Colon (tissue), 2 donors: ENCODE measurements at regions not wholly inside any gene's neighbourhood (a gene's known extent, or its start where the extent isn't known, plus 50 kb on each side); places are given as distances from the start of the nearest gene placed in this dataset.

ENCODE experiments used
- FAIRE-seq: peaks from 2 replicates; lab custom pipeline; 2012; peaks lifted over from hg19 to GRCh38; lab: Jason Lieb, UNC
- donor health status: control.
- donor health status: control.

GRCh38 chr6:1257778-1258177, 54.1 kb upstream of the FOXQ1 start:
- no peak for FAIRE-seq

- FAIRE-seq, result no peak
Measured at GRCh38 chr6:1256435-1257008, 55.4 kb upstream of the FOXQ1 start.

DNA sequence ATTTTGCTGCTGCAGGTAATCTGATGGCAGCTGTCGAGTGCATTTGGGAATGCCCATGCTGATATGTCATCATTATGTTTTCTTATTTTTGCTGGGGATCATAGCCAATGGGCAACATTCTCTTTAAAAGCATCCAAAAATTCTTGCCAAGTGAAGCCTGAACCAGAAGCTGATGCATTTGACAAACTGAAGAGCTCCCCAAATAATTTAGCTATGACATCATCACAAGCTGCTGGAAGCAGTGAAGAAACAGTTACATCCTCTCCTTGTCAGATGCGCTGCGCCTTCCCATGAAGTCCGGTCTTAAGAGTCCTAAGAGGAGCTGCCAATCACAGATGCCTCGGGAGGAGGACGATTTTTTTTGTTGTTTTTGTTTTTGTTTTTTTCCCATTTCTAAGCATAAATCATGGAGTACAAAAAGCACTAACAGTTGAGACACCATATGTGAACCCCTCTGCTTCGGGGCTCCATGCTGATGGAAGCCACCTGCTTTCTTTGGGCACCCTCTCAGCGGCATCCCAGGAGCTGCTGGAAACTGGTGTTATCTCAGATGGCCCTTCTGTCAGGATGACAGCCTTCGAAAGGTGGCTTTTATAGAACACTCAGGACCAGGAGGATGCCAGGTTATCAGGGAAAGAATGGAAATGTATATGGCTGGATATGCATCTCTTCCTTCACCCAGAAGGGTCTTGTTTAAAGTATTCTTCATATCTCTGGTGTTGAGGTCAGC, 56.1 kb upstream of the FOXQ1 start:
- FAIRE-seq, result no peak

GRCh38 chr6:1254326-1254725, 57.6 kb upstream of the FOXQ1 start:
- no peak for FAIRE-seq

GRCh38 chr6:1253816-1254215, 58.1 kb upstream of the FOXQ1 start:
- FAIRE-seq, result no peak

GRCh38 chr6:1251198-1252155, 60.4 kb upstream of the FOXQ1 start:
- FAIRE-seq, result no peak

DNA sequence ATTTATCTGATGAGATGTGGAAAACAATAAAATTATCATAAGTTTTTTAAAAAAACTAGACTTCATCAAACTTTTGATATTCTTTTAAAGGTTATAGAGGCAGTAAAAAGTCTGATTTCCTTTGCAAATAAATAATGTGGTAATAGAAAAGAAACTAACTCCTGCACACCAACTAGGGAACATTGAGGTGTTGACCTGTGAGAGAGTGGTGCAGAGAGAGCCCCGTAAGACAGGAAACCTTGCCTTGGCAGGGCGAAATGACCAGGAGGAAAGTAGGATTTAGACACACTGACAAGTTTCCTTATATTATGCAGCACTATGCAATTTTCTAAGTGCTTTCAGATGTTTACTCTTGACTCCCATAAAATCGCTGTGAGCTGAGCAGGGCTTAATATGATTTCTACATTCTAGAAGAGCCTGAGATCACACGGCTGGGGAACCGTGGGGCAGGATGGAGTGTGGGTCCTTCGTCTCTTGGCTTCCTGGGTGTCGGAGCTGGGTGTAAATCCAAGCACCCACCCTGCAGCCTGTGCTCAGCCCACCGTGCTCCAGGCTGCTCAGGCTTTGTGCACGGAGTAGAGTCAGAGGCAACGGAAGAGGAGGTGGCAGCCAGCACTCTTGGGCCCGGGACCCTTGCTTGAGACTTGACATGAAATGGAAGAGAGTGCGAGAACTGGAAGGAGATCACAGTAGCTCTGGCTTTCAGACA, 61.3 kb upstream of the FOXQ1 start:
- no peak for FAIRE-seq

DNA sequence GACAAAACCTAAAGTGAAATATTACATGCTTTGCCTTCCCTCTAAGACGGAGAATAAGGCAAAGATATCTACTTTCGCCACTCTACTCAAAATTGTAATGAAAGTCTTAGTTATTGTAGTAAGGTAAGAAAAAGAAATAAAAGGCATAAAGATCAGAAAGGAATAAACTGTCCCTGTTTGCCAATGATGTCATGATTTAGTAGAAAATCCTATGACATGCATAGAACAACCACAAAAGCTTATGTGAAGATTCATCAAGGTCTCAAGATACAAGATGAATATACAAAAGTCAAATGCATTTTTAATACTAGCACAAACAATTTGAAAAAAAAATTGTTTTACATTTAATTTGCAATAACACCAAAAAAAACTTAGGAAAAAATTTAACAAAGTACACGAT, 64.0 kb upstream of the FOXQ1 start:
- no peak for FAIRE-seq

- no peak for FAIRE-seq
Measured at GRCh38 chr6:1247056-1247455, 64.8 kb upstream of the FOXQ1 start.

DNA sequence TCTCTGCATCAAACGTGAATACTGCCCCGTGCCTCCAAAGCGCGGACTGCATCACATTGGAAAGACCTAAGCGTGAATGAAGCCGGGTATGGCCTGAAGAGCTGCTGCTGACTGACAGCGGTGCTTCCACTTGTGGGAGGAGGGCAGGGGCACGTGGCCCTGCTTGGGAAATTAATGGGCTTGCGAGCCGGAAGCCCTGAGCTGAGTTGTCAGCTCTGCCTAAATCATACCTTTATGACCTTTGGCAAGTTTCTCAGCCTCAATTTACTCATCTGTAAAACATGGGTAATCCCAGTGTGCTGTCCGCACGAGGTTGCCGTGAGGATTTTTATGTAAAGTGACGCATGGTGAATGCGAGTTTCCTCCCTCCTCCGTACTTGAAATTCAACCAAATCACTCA, 67.0 kb upstream of the FOXQ1 start:
- FAIRE-seq, result no peak

- FAIRE-seq, result no peak
Measured at GRCh38 chr6:1244278-1244677, 67.6 kb upstream of the FOXQ1 start.

DNA sequence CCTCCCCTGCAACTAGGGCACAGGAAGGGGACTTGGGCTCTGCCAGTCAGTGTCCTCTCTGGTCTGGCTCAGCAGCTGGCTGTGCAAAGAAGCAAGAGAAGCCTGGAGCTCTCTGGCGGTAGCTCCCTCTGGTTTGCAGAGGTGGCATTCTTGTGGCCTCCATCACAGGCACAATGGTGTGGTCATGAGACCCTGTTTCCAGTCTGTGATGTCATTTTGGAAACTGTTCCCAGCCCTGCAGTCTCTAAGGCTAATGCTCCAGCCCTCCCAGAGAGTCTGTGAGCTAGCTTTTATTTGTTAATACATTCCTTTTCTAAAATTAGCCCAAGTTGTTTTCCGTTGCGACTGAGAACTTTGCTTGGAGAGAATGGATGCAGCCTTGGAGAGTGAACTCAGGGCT, 69.5 kb upstream of the FOXQ1 start:
- FAIRE-seq, result no peak

DNA sequence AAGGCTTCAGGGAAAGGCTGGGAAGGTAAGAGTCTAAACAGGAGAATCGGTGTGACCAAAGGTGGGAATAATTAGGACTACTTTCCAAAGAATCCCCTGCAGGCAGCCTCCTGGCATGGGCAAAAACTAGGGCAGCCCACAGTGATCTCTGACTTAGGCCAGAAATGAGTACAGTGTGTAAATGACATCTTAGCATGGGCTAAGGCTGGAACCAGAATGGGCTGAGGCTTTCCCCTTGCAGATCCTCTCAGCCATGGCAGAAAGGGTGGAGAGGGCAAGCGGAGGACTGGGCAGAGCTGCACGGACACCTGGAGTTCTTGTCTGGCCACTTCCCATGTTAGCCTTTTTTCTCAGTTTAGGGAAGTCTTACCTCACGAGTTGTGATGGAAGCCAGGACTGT, 69.9 kb upstream of the FOXQ1 start:
- no peak for FAIRE-seq

- no peak for FAIRE-seq
Measured at GRCh38 chr6:1240766-1241318, 71.1 kb upstream of the FOXQ1 start.

GRCh38 chr6:1239805-1240204, 72.1 kb upstream of the FOXQ1 start:
- no peak for FAIRE-seq

- FAIRE-seq, result no peak
Measured at GRCh38 chr6:1238040-1238439, 73.9 kb upstream of the FOXQ1 start.

DNA sequence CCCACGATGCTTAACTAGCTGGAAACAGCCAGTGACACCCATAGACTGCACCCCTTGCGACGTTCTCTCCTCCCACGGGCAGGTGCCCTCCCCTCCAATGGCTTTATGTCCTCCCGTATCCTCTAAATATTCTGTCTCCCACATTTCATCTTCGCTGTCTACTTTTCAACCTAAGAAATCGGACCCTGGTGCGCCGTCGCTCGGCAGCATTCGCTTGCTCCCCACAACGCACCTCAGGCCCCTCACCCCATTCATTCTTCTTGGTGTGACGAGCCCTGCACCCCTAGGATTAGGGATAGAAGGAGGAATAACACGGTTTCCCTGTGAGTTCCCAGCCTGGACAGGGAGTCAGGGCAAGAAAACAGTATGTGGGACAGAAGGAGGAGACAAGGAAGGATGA, 74.3 kb upstream of the FOXQ1 start:
- no peak for FAIRE-seq

- FAIRE-seq, result no peak
Measured at GRCh38 chr6:1235825-1236224, 76.1 kb upstream of the FOXQ1 start.

- FAIRE-seq, result no peak
Measured at GRCh38 chr6:1233924-1234323, 78.0 kb upstream of the FOXQ1 start.

DNA sequence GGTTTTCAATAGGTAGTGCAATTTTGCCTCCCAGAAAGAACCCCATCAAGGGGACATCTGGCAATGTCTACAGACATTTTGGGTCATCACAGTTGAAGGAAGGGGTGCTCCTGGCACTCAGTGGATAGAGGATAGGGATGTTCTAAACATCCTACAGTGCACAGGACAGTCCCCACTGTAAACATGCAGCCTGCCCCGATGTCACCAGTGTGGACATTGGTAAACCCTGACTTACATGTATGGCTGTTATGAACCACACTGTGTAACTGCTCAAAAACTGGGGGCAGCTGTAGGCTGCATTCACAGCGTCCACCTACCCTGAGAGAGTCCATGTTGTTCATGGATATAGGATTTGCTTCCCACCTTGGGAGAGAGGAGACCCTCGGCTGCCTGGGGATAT, 79.3 kb upstream of the FOXQ1 start:
- FAIRE-seq, result no peak

DNA sequence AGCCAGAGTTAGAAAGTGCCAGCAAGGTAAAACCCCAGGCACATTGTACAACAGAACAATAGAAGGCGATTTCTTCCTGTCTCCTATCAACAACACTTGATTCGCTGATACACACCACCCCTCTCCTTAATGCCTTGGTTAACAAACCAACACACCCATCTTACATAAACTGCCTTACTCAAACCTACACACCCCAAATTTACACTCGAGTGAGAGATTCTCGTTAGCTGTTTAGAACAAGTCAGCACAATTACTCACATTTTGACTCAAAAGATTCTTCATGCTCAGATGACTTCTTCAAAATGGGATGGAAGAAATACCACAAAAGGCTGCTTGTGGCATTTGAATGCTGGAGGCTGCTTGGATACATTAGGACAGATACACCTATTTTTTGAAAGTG, 80.0 kb upstream of the FOXQ1 start:
- FAIRE-seq, result no peak
